ENCODE measurements at regions not wholly inside any gene's neighbourhood (a gene's known extent, or its start where the extent isn't known, plus 50 kb on each side); places are given as distances from the start of the nearest gene placed in this dataset.
A peak's percentile ranks its signal among the peaks of the same experiment; 100 is the strongest.

GRCh38 chr1:209503196-209503595 lies 80.3 kb upstream of the CAMK1G start:
- DNase-seq, result no peak

GRCh38 chr1:209504571-209504970 lies 78.9 kb upstream of the CAMK1G start:
- DNase-seq, result no peak

- no peak for DNase-seq
Observed at GRCh38 chr1:209505044-209505443, 78.5 kb upstream of the CAMK1G start.

DNA sequence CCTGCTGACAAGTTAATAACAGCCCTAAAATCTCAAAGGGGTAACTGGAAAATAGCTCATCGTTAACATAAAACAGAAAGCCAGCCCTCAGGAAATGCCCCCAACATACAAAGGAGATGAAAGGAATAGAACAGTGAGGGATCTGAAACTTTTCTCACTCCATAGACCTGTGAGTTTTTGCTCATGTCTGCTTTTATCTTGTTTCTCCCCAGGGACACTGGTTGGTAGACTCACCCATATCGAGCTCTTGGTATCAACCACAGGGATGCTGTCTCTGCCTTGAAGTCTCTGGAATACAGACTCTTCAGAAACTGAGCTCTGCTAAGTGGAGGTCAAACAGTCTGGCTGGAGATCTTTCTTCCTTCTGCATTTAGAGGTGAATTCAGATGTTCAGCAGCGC lies 77.4 kb upstream of the CAMK1G start:
- DNase-seq, result no peak

DNA sequence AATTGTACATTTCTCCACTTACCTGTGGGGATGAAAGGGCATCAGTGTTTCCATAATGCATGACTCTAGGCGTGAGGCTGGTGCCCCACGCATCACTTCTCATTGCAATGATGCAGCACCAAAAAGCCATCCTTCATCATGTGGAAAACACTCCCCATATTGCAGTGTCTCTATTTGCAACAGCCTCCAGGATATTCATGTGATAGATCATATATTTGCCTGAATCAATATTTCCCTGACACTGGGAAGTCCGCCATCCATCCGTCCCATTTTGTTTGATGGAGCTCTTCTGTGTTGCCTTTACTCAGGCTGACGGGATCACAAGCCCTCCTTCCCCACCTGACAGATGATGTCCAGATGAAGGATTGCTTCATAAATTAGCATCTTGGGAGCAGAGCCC lies 74.5 kb upstream of the CAMK1G start:
- no peak for DNase-seq

GRCh38 chr1:209510063-209510462 lies 73.5 kb upstream of the CAMK1G start:
- no peak for DNase-seq

GRCh38 chr1:209511169-209511568 lies 72.3 kb upstream of the CAMK1G start:
- no peak for DNase-seq

- no peak for DNase-seq
Observed at GRCh38 chr1:209512821-209513220, 70.7 kb upstream of the CAMK1G start.

- peak; percentile 66 for DNase-seq
Observed at GRCh38 chr1:209513226-209513625, 70.3 kb upstream of the CAMK1G start.

DNA sequence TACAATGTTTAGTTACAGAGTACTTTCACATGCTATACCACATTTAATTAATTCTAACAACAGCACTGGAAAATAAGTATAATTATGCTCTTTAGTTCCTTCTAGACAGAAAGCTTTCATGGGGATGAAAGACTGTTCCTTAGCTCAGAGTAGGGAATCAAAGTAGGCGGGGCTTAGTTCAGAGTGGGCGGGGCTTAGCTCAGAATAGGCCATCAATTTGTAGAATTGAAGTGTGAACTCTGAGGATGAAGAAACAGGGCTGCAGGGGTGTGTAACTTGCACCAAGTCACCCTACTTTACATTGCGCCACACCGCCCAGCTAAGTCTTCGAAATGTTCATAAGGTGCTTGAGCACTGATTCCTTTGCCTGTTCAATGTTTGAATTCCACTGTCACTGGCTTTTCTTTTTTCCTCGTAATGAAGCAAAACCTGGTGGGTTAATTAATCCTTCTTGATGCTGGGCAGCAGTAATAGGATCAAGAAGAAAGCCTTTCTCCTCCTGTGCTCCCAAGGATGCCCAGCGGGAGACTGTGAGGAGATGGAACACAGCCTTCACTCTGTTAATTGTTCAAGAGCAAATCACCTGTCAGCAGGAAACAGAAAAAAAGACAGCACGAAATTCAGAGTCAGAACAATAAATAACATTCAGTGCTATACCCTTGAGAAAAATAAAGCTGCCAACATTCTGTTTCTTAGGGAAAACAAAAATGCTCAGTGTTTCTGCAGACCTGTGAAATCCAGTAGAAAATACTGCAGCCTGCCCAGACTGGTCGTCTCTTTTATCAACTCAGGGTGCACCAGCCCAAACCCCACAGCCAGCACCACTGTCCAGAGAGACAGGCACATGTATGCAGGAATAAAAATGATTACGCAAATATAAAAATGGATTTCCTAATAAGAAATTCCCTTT lies 66.5 kb upstream of the CAMK1G start:
- DNase-seq, result no peak

- no peak for DNase-seq
Observed at GRCh38 chr1:209517681-209518050, 65.8 kb upstream of the CAMK1G start.

GRCh38 chr1:209519786-209520185 lies 63.7 kb upstream of the CAMK1G start:
- DNase-seq, result no peak

GRCh38 chr1:209522826-209523225 lies 60.7 kb upstream of the CAMK1G start:
- peak; percentile 12 for DNase-seq

- DNase-seq, result no peak
Observed at GRCh38 chr1:209526137-209526536, 57.4 kb upstream of the CAMK1G start.

DNA sequence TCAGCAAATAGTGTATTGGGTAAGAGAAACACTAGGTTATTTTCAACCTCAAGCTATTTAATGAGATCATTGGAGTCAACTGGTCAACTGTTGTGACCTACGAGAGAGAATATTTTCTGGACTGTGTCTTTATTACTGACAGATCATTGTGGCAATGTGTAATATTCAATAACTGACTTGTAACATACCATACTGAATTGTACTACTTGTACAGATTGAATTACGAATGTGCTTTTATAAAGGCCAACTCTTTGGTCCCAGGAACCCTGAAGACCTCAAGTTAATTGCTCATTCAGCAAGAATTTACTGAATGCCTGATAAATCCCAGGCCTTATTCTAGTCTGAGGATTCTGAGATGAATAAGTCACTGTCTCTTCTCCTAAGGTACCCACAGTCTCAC lies 56.1 kb upstream of the CAMK1G start:
- DNase-seq, result no peak

DNA sequence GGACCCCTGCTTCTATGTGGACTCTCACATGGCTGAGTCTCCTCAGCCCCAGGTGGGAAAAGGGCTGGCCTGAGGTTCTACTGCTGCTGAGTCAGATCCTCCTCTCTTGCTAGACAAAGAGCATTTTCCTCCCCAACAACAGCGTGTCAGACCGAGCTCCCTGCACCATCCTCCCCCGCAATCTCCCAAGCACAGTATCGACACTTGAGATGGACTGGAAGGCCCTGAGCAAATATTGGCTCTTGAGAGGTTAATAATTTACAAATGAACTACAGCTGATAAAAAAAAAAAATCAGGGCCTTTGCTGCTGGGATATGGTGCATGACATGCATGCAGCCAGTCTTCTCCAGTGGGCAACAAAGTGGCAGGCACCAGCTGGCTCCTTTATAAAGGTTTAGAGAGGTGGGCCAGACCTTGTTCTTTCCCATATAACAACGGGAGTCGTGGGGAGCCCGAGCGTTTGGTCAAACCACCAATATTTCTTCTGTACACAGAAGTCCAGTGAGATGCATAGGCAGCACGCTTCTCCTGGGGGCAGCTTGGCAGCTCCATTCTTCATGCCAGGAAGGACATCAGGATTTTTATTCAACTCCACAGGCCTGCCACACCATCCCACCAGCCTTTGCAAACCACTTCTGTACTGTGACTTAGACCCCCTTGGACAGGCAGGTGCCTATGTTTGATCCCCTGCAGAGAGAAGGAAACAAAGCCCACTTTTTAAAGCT lies 55.4 kb upstream of the CAMK1G start:
- DNase-seq, result no peak

DNA sequence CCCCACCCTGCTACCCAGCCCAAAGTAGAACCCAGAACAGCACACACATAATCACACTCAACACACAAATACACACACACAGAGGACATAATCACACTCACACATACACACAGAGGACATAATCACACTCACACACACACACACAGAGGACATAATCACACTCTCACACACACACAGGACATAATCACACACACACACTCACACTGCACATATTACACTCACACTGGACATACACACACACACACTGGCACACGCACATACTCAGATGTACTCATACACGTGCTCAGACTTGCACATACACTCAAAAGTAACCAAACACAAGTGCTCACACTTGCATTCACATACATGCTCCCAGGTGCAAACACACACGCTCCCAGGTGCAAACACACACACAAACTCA lies 54.3 kb upstream of the CAMK1G start:
- no peak for DNase-seq

DNA sequence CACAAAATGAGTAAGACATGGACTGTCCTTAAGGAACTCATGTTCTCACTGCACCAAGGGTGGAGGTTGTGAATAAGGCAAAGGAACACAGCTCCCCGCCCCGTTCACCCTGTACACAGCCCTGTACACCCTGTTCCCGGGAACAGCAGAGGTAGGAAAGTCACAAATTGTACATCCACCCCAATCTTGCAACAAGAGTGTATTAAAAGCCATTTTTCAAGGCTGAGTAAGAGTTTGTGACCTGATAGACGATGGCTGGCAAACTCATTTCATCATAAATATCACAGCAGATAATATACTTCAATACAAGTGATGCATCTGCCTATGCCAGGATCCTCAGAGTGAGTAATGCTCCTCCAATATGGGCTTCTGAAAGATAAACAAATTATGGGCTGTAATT lies 52.5 kb upstream of the CAMK1G start:
- DNase-seq, result no peak

GRCh38 chr1:209531549-209531948 lies 52.0 kb upstream of the CAMK1G start:
- DNase-seq, result no peak

Data from NCI-H1105 treated with DMSO at 0.1 percent for 48 hours (cell line).